ENCODE measurements at regions not wholly inside any gene's neighbourhood (a gene's known extent, or its start where the extent isn't known, plus 50 kb on each side); places are given as distances from the start of the nearest gene placed in this dataset.

- Histone ChIP-seq H3K27ac (ENCODE audit: low read length) (no peak overlapping the region), H3K79me2 (ENCODE audit: low read length) (no peaks in the 10 kb centered on the region), H4K20me1 (ENCODE audit: insufficient read depth, low read length) (no peaks in the 10 kb centered on the region), H3K4me1 (ENCODE audit: low read length) (no peaks in the 10 kb centered on the region), H3K9me3 (replicated peaks; ENCODE audit: insufficient read depth, low read length) (no peaks in the 10 kb centered on the region), H3K9ac (ENCODE audit: low read length) (no peak overlapping the region), H3K4me2 (ENCODE audit: low read depth, low read length) (no peak overlapping the region), H3F3A (ENCODE audit: insufficient read depth, low read length) (no peaks in the 10 kb centered on the region), H3K4me3 (ENCODE audit: low read length) (no peak overlapping the region), H3K36me3 (replicated peaks; ENCODE audit: insufficient read depth, low read length) (no peaks in the 10 kb centered on the region), H3K27me3 (replicated peaks; ENCODE audit: insufficient read depth, low read length) (no peaks in the 10 kb centered on the region), H3K9me2 (replicated peaks; ENCODE audit: insufficient read depth, low read length) (0 out of 2 replicates have a peak, but pooled peaks cover 1% of the 10 kb centered on the region), H2AFZ (ENCODE audit: low read length) (no peak overlapping the region)
- no peak for TF ChIP-seq EZH2phosphoT487 (IDR thresholded peaks at IDR 0.05; ENCODE audit: low read length)
- TF ChIP-seq, protein P1, sequence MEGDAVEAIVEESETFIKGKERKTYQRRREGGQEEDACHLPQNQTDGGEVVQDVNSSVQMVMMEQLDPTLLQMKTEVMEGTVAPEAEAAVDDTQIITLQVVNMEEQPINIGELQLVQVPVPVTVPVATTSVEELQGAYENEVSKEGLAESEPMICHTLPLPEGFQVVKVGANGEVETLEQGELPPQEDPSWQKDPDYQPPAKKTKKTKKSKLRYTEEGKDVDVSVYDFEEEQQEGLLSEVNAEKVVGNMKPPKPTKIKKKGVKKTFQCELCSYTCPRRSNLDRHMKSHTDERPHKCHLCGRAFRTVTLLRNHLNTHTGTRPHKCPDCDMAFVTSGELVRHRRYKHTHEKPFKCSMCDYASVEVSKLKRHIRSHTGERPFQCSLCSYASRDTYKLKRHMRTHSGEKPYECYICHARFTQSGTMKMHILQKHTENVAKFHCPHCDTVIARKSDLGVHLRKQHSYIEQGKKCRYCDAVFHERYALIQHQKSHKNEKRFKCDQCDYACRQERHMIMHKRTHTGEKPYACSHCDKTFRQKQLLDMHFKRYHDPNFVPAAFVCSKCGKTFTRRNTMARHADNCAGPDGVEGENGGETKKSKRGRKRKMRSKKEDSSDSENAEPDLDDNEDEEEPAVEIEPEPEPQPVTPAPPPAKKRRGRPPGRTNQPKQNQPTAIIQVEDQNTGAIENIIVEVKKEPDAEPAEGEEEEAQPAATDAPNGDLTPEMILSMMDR (IDR thresholded peaks at IDR 0.05; ENCODE audit: low read length): no peak
- TF ChIP-seq EZH2 (optimal IDR thresholded peaks at IDR 0.05; ENCODE audit: low read depth, low read length): no peak
- no peak for DNase-seq
Observed at GRCh38 chr3:168988853-168989252, 674.7 kb downstream of the MECOM start.

DNA sequence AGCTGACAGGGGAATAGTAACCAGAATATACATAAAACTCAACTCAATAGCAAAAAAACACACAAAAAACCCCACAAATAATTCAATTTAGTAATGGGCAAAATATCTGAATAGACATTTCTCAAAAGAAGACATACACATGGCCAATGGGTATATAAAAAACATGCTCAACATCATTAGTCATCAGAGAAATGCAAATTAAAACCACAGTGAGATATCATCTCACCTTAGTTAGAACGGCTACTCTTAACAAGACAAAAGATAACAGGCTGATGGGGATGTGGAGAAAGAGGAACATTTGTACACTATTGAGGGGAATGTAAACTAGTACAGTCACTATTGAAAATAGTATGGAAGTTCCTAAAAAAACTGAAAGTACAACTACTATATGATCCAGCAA lies 678.6 kb downstream of the MECOM start:
- no peak for DNase-seq
- H3K27me3 ChIP-seq (replicated peaks; ENCODE audit: insufficient read depth, low read length): no peaks in the 10 kb centered on the region
- H3K27ac ChIP-seq (ENCODE audit: low read length): no peak overlapping the region
- H3K9ac ChIP-seq (ENCODE audit: low read length): no peak overlapping the region
- H3K36me3 ChIP-seq (replicated peaks; ENCODE audit: insufficient read depth, low read length): no peaks in the 10 kb centered on the region
- no peak overlapping the region for H3K4me2 ChIP-seq (ENCODE audit: low read depth, low read length)
- H3K4me1 ChIP-seq (ENCODE audit: low read length): no peaks in the 10 kb centered on the region
- no peak overlapping the region for H2AFZ ChIP-seq (ENCODE audit: low read length)
- TF ChIP-seq, protein P1 (IDR thresholded peaks at IDR 0.05; ENCODE audit: low read length): no peak
- TF ChIP-seq EZH2 (optimal IDR thresholded peaks at IDR 0.05; ENCODE audit: low read depth, low read length) (no peak), EZH2phosphoT487 (IDR thresholded peaks at IDR 0.05; ENCODE audit: low read length) (no peak)
- H3K4me3 ChIP-seq (ENCODE audit: low read length): no peak overlapping the region
- 0 out of 2 replicates have a peak, but pooled peaks cover 4% of the 10 kb centered on the region for H3K9me2 ChIP-seq (replicated peaks; ENCODE audit: insufficient read depth, low read length)
- no peaks in the 10 kb centered on the region for H3F3A ChIP-seq (ENCODE audit: insufficient read depth, low read length)
- H4K20me1 ChIP-seq (ENCODE audit: insufficient read depth, low read length): no peaks in the 10 kb centered on the region
- no peaks in the 10 kb centered on the region for H3K79me2 ChIP-seq (ENCODE audit: low read length)
- no peaks in the 10 kb centered on the region for H3K9me3 ChIP-seq (replicated peaks; ENCODE audit: insufficient read depth, low read length)

DNA sequence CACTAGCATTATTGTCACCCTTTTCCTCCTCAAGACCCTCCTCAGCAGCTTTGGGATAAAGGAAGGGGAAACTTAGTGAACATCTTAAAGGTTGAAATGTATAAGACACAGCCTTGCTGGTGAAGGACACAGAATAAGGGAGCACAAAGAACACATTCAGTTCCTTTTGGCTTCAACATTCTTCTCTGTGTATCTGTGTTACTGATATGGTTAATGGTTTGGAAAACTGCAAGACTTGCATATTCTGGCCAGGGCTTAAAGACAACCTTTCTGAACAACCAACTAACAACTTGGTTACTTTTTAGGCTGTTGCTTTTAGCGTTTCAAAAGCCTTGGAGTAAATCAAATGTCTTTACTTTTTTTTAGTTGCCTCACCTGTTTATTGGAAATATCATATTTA lies 680.5 kb downstream of the MECOM start:
- Histone ChIP-seq H3K4me3 (ENCODE audit: low read length) (no peak overlapping the region), H3F3A (ENCODE audit: insufficient read depth, low read length) (no peaks in the 10 kb centered on the region), H3K36me3 (replicated peaks; ENCODE audit: insufficient read depth, low read length) (no peaks in the 10 kb centered on the region), H3K4me1 (ENCODE audit: low read length) (no peaks in the 10 kb centered on the region), H3K9ac (ENCODE audit: low read length) (no peak overlapping the region), H3K27me3 (replicated peaks; ENCODE audit: insufficient read depth, low read length) (no peaks in the 10 kb centered on the region), H4K20me1 (ENCODE audit: insufficient read depth, low read length) (no peaks in the 10 kb centered on the region), H3K9me3 (replicated peaks; ENCODE audit: insufficient read depth, low read length) (no peaks in the 10 kb centered on the region), H3K9me2 (replicated peaks; ENCODE audit: insufficient read depth, low read length) (0 out of 2 replicates have a peak, but pooled peaks cover 4% of the 10 kb centered on the region), H3K79me2 (ENCODE audit: low read length) (no peaks in the 10 kb centered on the region), H2AFZ (ENCODE audit: low read length) (no peak overlapping the region), H3K4me2 (ENCODE audit: low read depth, low read length) (no peak overlapping the region), H3K27ac (ENCODE audit: low read length) (no peak overlapping the region)
- no peak for TF ChIP-seq EZH2 (optimal IDR thresholded peaks at IDR 0.05; ENCODE audit: low read depth, low read length)
- TF ChIP-seq EZH2phosphoT487 (IDR thresholded peaks at IDR 0.05; ENCODE audit: low read length): no peak
- TF ChIP-seq, protein P1 (IDR thresholded peaks at IDR 0.05; ENCODE audit: low read length): no peak
- DNase-seq: no peak

Data from MM.1S (cell line).